HCT116 (cell line): ENCODE measurements at regions not wholly inside any gene's neighbourhood (a gene's known extent, or its start where the extent isn't known, plus 50 kb on each side); places are given as distances from the start of the nearest gene placed in this dataset.

Source experiments
- EZH2 ChIP-seq: fragments of 200-600 bp; sonication (generic); IDR thresholded peaks from 2 replicates; pipeline ENCODE4 v1.6.1; 2017; ENCODE audit warnings: antibody characterized with exemption, mixed run types
- ZNF274 ChIP-seq: fragments of 200-500 bp; sonication (Bioruptor generic); IDR thresholded peaks from 2 replicates; pipeline ENCODE4 v1.6.1; 2014; ENCODE audit warnings: mild to moderate bottlenecking, low read depth, low read length, inconsistent platforms
- TF ChIP-seq, protein P1 (sequence below), 3 experiments: fragments of 200-600 bp in 1 of 3; sonication (generic) in 1 of 3; IDR thresholded peaks in 2 of 3; conservative IDR thresholded peaks in 1 of 3; 2 replicates each; pipeline ENCODE4 v1.5.1; 2012 to 2017; ENCODE audit warnings: low read depth in 2 of 3, low read length in 2 of 3, antibody characterized with exemption in 1 of 3, borderline replicate concordance in 1 of 3, control low read depth in 1 of 3, mild to moderate bottlenecking in 1 of 3, mixed read lengths in 1 of 3, mixed run types in 1 of 3, moderate library complexity in 1 of 3; ENCODE audit not compliant: insufficient read depth in 1 of 3

DNA sequence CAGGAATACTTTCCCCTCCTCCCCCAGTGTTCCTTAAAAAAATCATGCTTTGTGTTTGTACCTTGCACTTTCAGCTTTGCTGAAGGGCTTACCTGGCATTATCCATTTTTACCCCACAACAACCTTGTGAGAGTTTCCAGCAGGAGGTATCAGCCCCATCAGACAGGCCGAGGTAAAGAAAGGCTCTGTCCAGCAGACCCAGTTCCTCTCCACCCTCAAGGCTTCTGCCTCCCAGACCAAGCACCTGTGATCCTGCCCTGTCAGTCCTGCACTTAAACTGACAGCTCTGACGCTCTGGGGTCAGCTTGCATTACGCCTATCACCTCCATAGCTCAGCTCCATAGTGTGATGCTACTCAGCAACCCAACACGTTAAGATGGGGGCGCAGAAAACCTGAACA is 803.1 kb downstream of the UQCRFS1 start:
- no peak for TF ChIP-seq ZNF274
- no peak for TF ChIP-seq EZH2
- TF ChIP-seq, protein P1, sequence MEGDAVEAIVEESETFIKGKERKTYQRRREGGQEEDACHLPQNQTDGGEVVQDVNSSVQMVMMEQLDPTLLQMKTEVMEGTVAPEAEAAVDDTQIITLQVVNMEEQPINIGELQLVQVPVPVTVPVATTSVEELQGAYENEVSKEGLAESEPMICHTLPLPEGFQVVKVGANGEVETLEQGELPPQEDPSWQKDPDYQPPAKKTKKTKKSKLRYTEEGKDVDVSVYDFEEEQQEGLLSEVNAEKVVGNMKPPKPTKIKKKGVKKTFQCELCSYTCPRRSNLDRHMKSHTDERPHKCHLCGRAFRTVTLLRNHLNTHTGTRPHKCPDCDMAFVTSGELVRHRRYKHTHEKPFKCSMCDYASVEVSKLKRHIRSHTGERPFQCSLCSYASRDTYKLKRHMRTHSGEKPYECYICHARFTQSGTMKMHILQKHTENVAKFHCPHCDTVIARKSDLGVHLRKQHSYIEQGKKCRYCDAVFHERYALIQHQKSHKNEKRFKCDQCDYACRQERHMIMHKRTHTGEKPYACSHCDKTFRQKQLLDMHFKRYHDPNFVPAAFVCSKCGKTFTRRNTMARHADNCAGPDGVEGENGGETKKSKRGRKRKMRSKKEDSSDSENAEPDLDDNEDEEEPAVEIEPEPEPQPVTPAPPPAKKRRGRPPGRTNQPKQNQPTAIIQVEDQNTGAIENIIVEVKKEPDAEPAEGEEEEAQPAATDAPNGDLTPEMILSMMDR (IDR thresholded peaks at IDR 0.05 in 2 of 3, conservative IDR thresholded peaks at IDR 0.05 in 1 of 3; ENCODE audit: borderline replicate concordance in 1 of 3, insufficient read depth in 1 of 3, low read depth in 2 of 3, low read length in 2 of 3) = no peak
